ENCODE measurements at regions not wholly inside any gene's neighbourhood (a gene's known extent, or its start where the extent isn't known, plus 50 kb on each side); places are given as distances from the start of the nearest gene placed in this dataset.

DNA sequence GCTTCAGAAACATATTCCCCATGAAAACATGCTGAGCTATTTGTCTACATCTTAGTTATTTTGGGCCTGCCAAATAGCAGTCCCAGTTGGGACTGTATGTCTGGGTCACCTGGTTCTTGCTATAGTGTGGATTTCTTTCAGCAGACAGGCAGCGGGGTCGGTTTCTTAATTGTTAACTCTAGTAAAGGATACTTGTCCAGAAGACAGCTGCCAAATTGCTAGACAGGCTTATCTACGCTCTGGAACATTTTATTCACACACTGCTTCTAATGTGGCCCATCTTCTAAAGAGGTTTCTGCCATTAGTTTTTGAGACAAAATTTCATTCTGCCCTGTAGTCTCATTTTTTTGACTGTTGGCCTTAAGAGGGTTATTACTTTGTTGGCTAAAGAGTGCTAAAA lies 217.9 kb downstream of the RWDD3 start:
- Histone ChIP-seq H3K27ac (ENCODE audit: low read length) (no peak overlapping the region), H3K27me3 (ENCODE audit: control insufficient read depth, insufficient read depth, low read length) (no peaks in the 10 kb centered on the region), H3K36me3 (ENCODE audit: control insufficient read depth, insufficient read depth, low read length) (no peaks in the 10 kb centered on the region), H3K4me3 (ENCODE audit: low read length) (no peak overlapping the region), H3K9me3 (ENCODE audit: control insufficient read depth, insufficient read depth, low read length) (no peaks in the 10 kb centered on the region), H3K4me1 (ENCODE audit: control insufficient read depth, insufficient read depth, low read length) (no peaks in the 10 kb centered on the region)
- no CpG with 5 or more reads among the region's 3 CpGs for WGBS (ENCODE audit: insufficient coverage, insufficient read length)
- DNase-seq (ENCODE audit: low read depth, low spot score), result no peak

DNA sequence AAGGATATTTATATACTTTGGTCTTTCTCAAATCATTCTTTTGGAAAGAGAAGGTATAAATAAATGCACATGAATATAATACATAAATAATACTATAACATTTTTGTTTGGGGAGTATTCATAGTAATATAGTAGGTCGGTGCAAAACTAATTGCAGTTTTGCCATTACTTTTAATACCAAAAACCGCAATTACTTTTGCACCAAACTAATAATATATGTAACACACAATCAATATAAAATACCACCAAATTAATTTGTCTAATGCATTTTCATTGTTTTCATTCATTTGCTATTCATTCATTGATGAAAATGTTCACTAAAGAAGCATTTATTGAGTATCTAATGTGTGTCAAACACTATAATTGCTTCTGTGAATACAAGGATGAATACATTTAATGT lies 219.0 kb downstream of the RWDD3 start:
- H3K4me1 ChIP-seq (ENCODE audit: control insufficient read depth, insufficient read depth, low read length), result no peaks in the 10 kb centered on the region
- no peak overlapping the region for H3K27ac ChIP-seq (ENCODE audit: low read length)
- no peak overlapping the region for H3K4me3 ChIP-seq (ENCODE audit: low read length)
- no peaks in the 10 kb centered on the region for H3K9me3 ChIP-seq (ENCODE audit: control insufficient read depth, insufficient read depth, low read length)
- no peak for DNase-seq (ENCODE audit: low read depth, low spot score)
- 100% methylated on average over 1 of the region's 2 CpGs for whole genome bisulfite sequencing (ENCODE audit: insufficient coverage, insufficient read length)
- H3K36me3 ChIP-seq (ENCODE audit: control insufficient read depth, insufficient read depth, low read length), result no peaks in the 10 kb centered on the region
- H3K27me3 ChIP-seq (ENCODE audit: control insufficient read depth, insufficient read depth, low read length), result no peaks in the 10 kb centered on the region

DNA sequence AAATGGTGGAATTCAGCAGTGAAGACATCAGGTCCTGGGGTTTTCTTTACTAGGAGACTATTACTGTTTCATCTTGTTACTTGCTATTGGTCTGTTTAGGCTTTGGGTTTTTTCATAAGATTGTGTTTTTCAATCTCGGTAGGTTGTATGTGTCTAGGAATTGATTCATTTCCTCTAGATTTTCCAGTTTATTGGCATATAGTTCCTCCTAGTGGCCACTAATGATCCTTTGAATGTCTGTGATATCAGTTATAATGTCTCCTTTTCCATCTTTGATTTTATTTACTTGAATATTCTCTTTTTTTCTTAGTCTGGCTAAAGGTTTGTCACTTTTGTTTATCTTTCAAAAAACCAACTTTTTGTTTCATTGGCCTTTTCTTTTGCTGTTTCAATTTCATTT lies 233.0 kb downstream of the RWDD3 start:
- Histone ChIP-seq H3K9me3 (ENCODE audit: control insufficient read depth, insufficient read depth, low read length) (no peaks in the 10 kb centered on the region), H3K4me1 (ENCODE audit: control insufficient read depth, insufficient read depth, low read length) (no peaks in the 10 kb centered on the region), H3K36me3 (ENCODE audit: control insufficient read depth, insufficient read depth, low read length) (no peaks in the 10 kb centered on the region), H3K27me3 (ENCODE audit: control insufficient read depth, insufficient read depth, low read length) (no peaks in the 10 kb centered on the region), H3K27ac (ENCODE audit: low read length) (no peak overlapping the region), H3K4me3 (ENCODE audit: low read length) (no peak overlapping the region)
- no peak for DNase-seq (ENCODE audit: low read depth, low spot score)
- WGBS (ENCODE audit: insufficient coverage, insufficient read length), result no CpG with 5 or more reads among the region's 1 CpG

DNA sequence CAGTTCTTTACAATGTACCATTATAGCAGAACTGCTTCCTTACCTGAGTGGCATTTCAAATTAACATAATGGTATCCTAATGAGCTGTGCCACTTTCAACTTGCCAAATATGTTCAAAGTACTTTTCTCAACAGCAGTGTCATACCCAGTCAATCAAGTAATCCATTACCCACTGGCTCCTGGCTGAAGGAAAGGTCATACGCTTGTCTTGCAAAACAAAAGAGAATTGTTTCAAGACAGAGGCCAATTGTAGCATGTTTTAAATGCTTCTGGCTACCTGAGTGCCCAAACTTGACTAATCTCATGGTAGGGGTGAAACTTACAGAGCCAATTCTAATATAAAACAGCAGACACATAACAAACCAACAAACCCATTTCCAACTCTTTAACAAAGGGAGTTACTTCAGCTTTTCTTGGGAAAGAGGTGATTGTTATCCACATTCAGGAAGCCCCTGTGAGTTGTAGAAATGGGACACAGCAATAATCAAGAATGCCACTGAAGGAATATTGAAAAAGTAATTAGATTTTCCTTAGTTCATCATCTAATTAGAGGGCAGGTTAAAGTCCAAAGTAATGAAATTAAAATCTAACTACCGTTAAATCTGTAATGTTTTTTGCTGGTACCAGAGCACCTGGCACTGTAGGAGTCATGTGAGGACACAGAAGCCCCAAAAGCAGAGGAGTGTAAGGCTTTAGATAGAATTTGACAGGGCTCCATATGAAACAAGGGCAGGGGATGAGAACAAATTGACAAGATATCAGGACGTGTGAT lies 241.9 kb downstream of the RWDD3 start:
- Histone ChIP-seq H3K27ac (ENCODE audit: low read length) (no peak overlapping the region), H3K4me1 (ENCODE audit: control insufficient read depth, insufficient read depth, low read length) (no peaks in the 10 kb centered on the region), H3K9me3 (ENCODE audit: control insufficient read depth, insufficient read depth, low read length) (no peaks in the 10 kb centered on the region), H3K36me3 (ENCODE audit: control insufficient read depth, insufficient read depth, low read length) (no peaks in the 10 kb centered on the region), H3K27me3 (ENCODE audit: control insufficient read depth, insufficient read depth, low read length) (no peaks in the 10 kb centered on the region), H3K4me3 (ENCODE audit: low read length) (no peak overlapping the region)
- WGBS (ENCODE audit: insufficient coverage, insufficient read length), result no CpG with 5 or more reads among the region's 3 CpGs
- no peak for DNase-seq (ENCODE audit: low read depth, low spot score)

DNA sequence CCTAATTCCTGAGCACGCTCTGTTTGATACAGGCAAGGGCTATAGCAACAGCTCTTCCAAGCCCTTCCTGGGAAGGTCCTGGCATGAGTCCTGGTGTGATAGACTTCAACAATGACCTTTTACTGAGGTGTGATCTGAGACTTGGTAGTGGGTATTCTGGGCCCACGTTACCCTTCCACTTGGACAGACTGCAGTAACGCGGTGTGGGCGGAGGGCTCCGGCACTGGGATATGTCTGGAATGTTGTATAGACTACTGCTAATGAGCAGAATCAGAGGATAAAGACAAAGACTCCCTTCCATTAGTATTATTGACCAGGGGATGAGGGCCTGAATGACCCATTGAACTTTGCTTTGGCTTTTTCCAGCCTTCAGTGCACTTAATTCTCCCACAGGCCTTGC lies 262.3 kb downstream of the RWDD3 start:
- whole genome bisulfite sequencing (ENCODE audit: insufficient coverage, insufficient read length), result no CpG with 5 or more reads among the region's 6 CpGs
- H3K4me3 ChIP-seq (ENCODE audit: low read length), result no peak overlapping the region

DNA sequence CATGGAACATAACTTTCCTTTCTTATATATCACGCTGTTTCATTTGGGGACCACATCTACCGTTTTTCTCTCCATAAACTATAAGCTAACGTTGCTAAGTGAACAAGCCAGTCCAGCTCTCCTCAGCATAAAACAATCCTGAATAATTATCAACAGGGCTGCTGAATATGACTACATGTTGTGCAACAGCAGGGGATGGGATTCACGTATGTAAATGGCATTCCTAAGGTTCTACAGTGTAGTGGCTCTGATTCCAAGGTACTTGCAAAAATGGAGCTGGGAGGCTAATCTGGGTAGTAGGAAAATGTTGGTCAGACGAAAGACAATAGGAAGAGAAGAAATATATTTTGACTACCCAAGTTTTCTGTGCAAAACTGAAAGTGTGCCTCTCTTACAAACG lies 262.8 kb downstream of the RWDD3 start:
- no peaks in the 10 kb centered on the region for H3K9me3 ChIP-seq (ENCODE audit: control insufficient read depth, insufficient read depth, low read length)
- no peak overlapping the region for H3K4me3 ChIP-seq (ENCODE audit: low read length)
- H3K27me3 ChIP-seq (ENCODE audit: control insufficient read depth, insufficient read depth, low read length), result no peaks in the 10 kb centered on the region
- WGBS (ENCODE audit: insufficient coverage, insufficient read length), result no CpG with 5 or more reads among the region's 6 CpGs
- no peaks in the 10 kb centered on the region for H3K36me3 ChIP-seq (ENCODE audit: control insufficient read depth, insufficient read depth, low read length)
- peaks cover 1% of the 10 kb centered on the region; the same call in 1 of the 2 replicates for H3K4me1 ChIP-seq (ENCODE audit: control insufficient read depth, insufficient read depth, low read length)
- H3K27ac ChIP-seq (ENCODE audit: low read length), result no peak overlapping the region
- DNase-seq (ENCODE audit: low read depth, low spot score), result no peak

More for the DNA sequence above, 262.3 kb downstream of the RWDD3 start:
- Histone ChIP-seq H3K27ac (ENCODE audit: low read length) (no peak overlapping the region), H3K4me1 (ENCODE audit: control insufficient read depth, insufficient read depth, low read length) (peaks cover 1% of the 10 kb centered on the region; the same call in 1 of the 2 replicates), H3K9me3 (ENCODE audit: control insufficient read depth, insufficient read depth, low read length) (no peaks in the 10 kb centered on the region), H3K36me3 (ENCODE audit: control insufficient read depth, insufficient read depth, low read length) (no peaks in the 10 kb centered on the region), H3K27me3 (ENCODE audit: control insufficient read depth, insufficient read depth, low read length) (no peaks in the 10 kb centered on the region)
- no peak for DNase-seq (ENCODE audit: low read depth, low spot score)

DNA sequence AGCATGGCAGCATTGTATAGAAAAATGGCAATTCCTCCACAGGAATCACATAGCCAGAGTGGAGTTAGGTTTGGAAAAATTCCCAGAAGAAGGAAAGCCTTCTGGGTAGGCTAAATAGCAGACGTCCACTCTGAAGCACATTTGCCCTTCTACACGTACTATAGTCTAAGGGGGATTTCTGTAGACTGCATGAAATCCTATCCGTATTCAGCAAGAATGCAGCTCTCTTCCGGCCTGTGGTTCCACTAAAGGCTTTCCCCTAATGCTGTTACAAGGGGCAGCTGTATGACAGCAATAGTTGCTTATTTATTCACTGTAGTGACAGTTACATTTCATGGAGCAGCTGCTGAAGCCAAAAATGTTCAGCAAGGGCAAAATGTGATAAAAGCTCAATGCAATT lies 263.6 kb downstream of the RWDD3 start:
- H3K27ac ChIP-seq (ENCODE audit: low read length), result no peak overlapping the region
- H3K27me3 ChIP-seq (ENCODE audit: control insufficient read depth, insufficient read depth, low read length), result no peaks in the 10 kb centered on the region
- no peak for DNase-seq (ENCODE audit: low read depth, low spot score)
- no peaks in the 10 kb centered on the region for H3K36me3 ChIP-seq (ENCODE audit: control insufficient read depth, insufficient read depth, low read length)
- no CpG with 5 or more reads among the region's 4 CpGs for WGBS (ENCODE audit: insufficient coverage, insufficient read length)
- peaks cover 1% of the 10 kb centered on the region; the same call in 1 of the 2 replicates for H3K4me1 ChIP-seq (ENCODE audit: control insufficient read depth, insufficient read depth, low read length)
- no peaks in the 10 kb centered on the region for H3K9me3 ChIP-seq (ENCODE audit: control insufficient read depth, insufficient read depth, low read length)
- H3K4me3 ChIP-seq (ENCODE audit: low read length), result no peak overlapping the region

DNA sequence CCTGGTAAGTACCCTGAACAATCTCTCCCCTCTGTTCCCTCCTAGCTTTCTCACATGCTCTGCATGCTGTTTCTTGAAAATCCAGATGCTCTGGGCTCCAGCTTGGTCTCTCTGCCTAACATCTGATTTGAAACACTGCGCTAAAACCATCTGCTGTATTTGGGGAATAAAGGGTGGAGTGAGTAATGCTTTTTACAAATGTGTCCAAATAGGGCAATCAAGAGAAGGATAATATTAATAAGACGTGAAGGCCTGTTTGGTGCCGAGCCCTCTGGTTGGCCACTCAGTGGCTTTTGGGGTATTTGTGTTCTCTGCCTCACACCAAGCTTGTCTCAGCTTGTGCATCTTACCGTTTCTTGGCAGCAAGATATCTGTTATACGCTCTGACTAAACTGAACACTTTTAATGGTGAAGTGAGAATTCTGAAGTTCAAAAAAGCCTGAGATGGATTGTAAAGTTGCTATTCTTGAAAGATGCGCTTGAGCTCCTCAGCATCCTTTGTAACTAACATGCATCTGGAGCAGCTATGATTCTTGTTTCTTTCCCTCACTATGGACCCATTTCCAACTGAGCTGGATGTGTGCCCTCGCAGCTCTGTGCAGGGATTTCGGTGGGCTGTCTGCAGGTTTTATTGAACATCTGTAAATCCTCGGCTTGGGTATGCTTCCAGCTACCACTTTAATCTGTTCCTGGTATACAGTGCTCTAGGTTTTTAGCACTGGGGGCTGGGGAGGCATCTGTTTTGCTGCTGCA lies 269.4 kb downstream of the RWDD3 start:
- WGBS (ENCODE audit: insufficient coverage, insufficient read length), result no CpG with 5 or more reads among the region's 9 CpGs
- Histone ChIP-seq H3K27me3 (ENCODE audit: control insufficient read depth, insufficient read depth, low read length) (no peaks in the 10 kb centered on the region), H3K4me1 (ENCODE audit: control insufficient read depth, insufficient read depth, low read length) (peaks cover 3% of the 10 kb centered on the region; the same call in 1 of the 2 replicates), H3K4me3 (ENCODE audit: low read length) (no peak overlapping the region), H3K9me3 (ENCODE audit: control insufficient read depth, insufficient read depth, low read length) (no peaks in the 10 kb centered on the region), H3K27ac (ENCODE audit: low read length) (no peak overlapping the region), H3K36me3 (ENCODE audit: control insufficient read depth, insufficient read depth, low read length) (no peaks in the 10 kb centered on the region)
- DNase-seq (ENCODE audit: low read depth, low spot score), result no peak

DNA sequence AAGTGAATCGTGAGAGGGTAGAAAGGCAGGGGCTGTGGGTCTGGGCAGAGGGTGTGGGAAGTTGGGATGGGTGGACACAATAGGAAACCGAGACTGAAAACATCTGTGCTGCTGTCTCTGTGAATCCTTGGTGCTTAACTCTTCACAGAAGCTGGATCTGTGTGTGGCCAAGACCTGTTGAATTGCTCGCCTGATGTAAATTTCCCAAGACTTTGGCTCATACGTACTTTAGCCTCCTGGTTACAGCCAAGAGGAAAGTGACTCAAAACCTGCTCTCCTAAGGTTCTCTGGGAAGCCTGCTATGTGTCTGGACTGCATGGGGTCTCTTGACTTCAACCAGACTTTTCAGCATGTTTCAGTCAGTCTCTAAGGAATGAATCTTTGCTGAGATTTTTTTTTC lies 270.3 kb downstream of the RWDD3 start:
- DNase-seq (ENCODE audit: low read depth, low spot score), result no peak
- WGBS (ENCODE audit: insufficient coverage, insufficient read length), result no CpG with 5 or more reads among the region's 4 CpGs
- no peak overlapping the region for H3K27ac ChIP-seq (ENCODE audit: low read length)
- peaks cover 3% of the 10 kb centered on the region; the same call in 1 of the 2 replicates for H3K4me1 ChIP-seq (ENCODE audit: control insufficient read depth, insufficient read depth, low read length)
- H3K27me3 ChIP-seq (ENCODE audit: control insufficient read depth, insufficient read depth, low read length), result no peaks in the 10 kb centered on the region
- no peaks in the 10 kb centered on the region for H3K36me3 ChIP-seq (ENCODE audit: control insufficient read depth, insufficient read depth, low read length)
- no peaks in the 10 kb centered on the region for H3K9me3 ChIP-seq (ENCODE audit: control insufficient read depth, insufficient read depth, low read length)
- H3K4me3 ChIP-seq (ENCODE audit: low read length), result no peak overlapping the region

DNA sequence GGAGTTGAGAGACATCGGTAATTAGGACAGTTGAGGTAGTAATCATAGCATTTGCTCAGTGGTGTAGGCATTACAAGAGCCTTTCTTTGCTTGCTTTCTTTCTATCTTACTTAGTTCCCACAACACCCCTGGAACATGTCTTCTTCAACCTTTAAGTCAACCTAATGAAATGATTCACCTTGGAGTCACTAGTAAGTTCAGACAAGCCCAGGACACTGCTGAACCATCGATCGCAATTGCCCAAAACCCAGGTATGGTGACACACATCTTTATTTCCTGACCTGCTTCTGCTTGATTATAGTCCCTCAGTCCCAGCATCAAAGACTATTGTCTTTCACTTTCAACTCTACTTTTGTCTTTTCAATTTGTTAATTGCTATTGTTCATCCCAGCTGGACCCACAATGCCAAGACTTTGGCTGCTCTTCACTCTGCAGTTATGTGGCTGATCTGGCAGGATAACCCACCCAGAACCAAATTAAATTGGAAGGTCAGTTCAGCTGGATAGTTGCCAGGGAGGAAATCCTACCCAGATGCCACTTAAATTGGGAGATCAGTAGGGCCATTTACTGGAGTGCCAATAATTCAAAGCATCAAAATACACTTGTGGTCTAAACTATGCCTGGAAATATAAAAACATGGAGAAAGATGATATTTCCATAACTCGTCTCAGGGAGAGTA lies 272.9 kb downstream of the RWDD3 start:
- WGBS (ENCODE audit: insufficient coverage, insufficient read length), result no CpG with 5 or more reads among the region's 4 CpGs
- H3K9me3 ChIP-seq (ENCODE audit: control insufficient read depth, insufficient read depth, low read length), result no peaks in the 10 kb centered on the region
- no peak overlapping the region for H3K4me3 ChIP-seq (ENCODE audit: low read length)
- no peak for DNase-seq (ENCODE audit: low read depth, low spot score)
- H3K27ac ChIP-seq (ENCODE audit: low read length), result no peak overlapping the region
- H3K4me1 ChIP-seq (ENCODE audit: control insufficient read depth, insufficient read depth, low read length), result peaks cover 4% of the 10 kb centered on the region; the same call in 1 of the 2 replicates
- H3K27me3 ChIP-seq (ENCODE audit: control insufficient read depth, insufficient read depth, low read length), result no peaks in the 10 kb centered on the region
- H3K36me3 ChIP-seq (ENCODE audit: control insufficient read depth, insufficient read depth, low read length), result no peaks in the 10 kb centered on the region

Measured in iPS DF 6.9 (cell line).